IMR-90 (cell line): ENCODE measurements at regions not wholly inside any gene's neighbourhood (a gene's known extent, or its start where the extent isn't known, plus 50 kb on each side); places are given as distances from the start of the nearest gene placed in this dataset.

Experiments used
- ATAC-seq: fragments of 200-7000 bp; cut with Tn5 transposase; 2 replicates; pipeline ENCODE4 v1.9.1; 2020; ENCODE audit warnings: low read depth, mild to moderate bottlenecking, moderate library complexity
- BruUV-seq: library from RNA; stranded (reverse); fragments of 400-500 nt; replicated peaks from 2 replicates; lab custom pipeline; 2021; lab: Mats Ljungman, UMichigan
- CTCF ChIA-PET: fragments of 300-600 bp; formaldehyde crosslinking; extraction: SDS; loops from one replicate; lab custom pipeline; 2021; ENCODE audit warnings: antibody characterized with exemption; lab: Yijun Ruan, JAX
- POLR2A ChIA-PET: fragments of 300-600 bp; sonication (Branson Sonifier 250); formaldehyde crosslinking; loops from one replicate; lab custom pipeline; 2022; ENCODE audit warnings: antibody characterized with exemption; ENCODE audit not compliant: unreplicated experiment; lab: Charles Lee
- DNase-seq: peaks from one replicate; pipeline ENCODE4 v3.0.0; 2013
- H2AFZ ChIP-seq: replicated peaks from 2 replicates; pipeline ENCODE3; 2013; ENCODE audit warnings: low read length, mild to moderate bottlenecking; ENCODE audit not compliant: poor library complexity
- H2AK5ac ChIP-seq: 2 replicates; pipeline ENCODE4 v1.6.1; 2013; ENCODE audit warnings: low read depth, low read length, inconsistent platforms
- H2AK9ac ChIP-seq: replicated peaks from 2 replicates; pipeline ENCODE3; 2013; ENCODE audit warnings: mild to moderate bottlenecking, low read depth, low read length, moderate library complexity; ENCODE audit not compliant: poor library complexity
- H2BK120ac ChIP-seq: 2 replicates; pipeline ENCODE4 v1.6.1; 2013; ENCODE audit warnings: low read depth, low read length, inconsistent platforms
- H2BK15ac ChIP-seq: 3 replicates; pipeline ENCODE4 v1.6.1; 2013; ENCODE audit warnings: low read depth, low read length, inconsistent platforms
- H2BK20ac ChIP-seq: 2 replicates; pipeline ENCODE4 v1.6.1; 2013; ENCODE audit warnings: low read depth, mild to moderate bottlenecking, inconsistent platforms, low read length, moderate library complexity
- H2BK5ac ChIP-seq: 2 replicates; pipeline ENCODE4 v1.6.1; 2013; ENCODE audit warnings: mild to moderate bottlenecking, low read depth, low read length, inconsistent platforms; ENCODE audit not compliant: poor library complexity, severe bottlenecking
- H3K14ac ChIP-seq: replicated peaks from 2 replicates; pipeline ENCODE4 v1.6.1; 2013; ENCODE audit warnings: low read depth, low read length, inconsistent platforms
- H3K18ac ChIP-seq: 2 replicates; pipeline ENCODE4 v1.6.1; 2013; ENCODE audit warnings: low read depth, low read length, control low read depth
- H3K23ac ChIP-seq: 2 replicates; pipeline ENCODE4 v1.6.1; 2013; ENCODE audit warnings: low read depth, low read length, inconsistent platforms
- H3K27ac ChIP-seq: 2 replicates; pipeline ENCODE4 v1.5.1; 2013; ENCODE audit warnings: mild to moderate bottlenecking, control low read depth, low read length; ENCODE audit not compliant: insufficient read depth
- H3K27me3 ChIP-seq: 2 replicates; pipeline ENCODE4 v1.6.1; 2013; ENCODE audit warnings: low read length; ENCODE audit not compliant: control insufficient read depth, insufficient read depth
- H3K36me3 ChIP-seq: 2 replicates; pipeline ENCODE4 v1.6.1; 2013; ENCODE audit warnings: low read length, mixed read lengths; ENCODE audit not compliant: control insufficient read depth, insufficient read depth
- H3K4ac ChIP-seq: 2 replicates; pipeline ENCODE4 v1.6.1; 2013; ENCODE audit warnings: low read depth, low read length, inconsistent platforms
- H3K4me1 ChIP-seq: 2 replicates; pipeline ENCODE4 v1.6.1; 2013; ENCODE audit warnings: low read length, mixed read lengths; ENCODE audit not compliant: control insufficient read depth, insufficient read depth
- H3K4me2 ChIP-seq: 2 replicates; pipeline ENCODE4 v1.6.1; 2013; ENCODE audit warnings: low read depth, mild to moderate bottlenecking, control low read depth, low read length, moderate library complexity
- H3K4me3 ChIP-seq: 2 replicates; pipeline ENCODE4 v1.5.1; 2013; ENCODE audit warnings: low read depth, mild to moderate bottlenecking, control low read depth, low read length, moderate library complexity; ENCODE audit not compliant: insufficient read depth
- H3K56ac ChIP-seq: 2 replicates; pipeline ENCODE4 v1.6.1; 2013; ENCODE audit warnings: low read length, inconsistent platforms; ENCODE audit not compliant: insufficient read depth; ENCODE audit errors: extremely low read depth
- H3K79me1 ChIP-seq, 2 experiments: 2 replicates each; pipeline ENCODE4 v1.6.1; 2013; ENCODE audit warnings: low read length in 2 of 2, inconsistent platforms in 1 of 2, low read depth in 1 of 2
- H3K9ac ChIP-seq: 2 replicates; pipeline ENCODE4 v1.6.1; 2013; ENCODE audit warnings: low read depth, low read length, control low read depth
- H3K9me1 ChIP-seq: 2 replicates; pipeline ENCODE4 v1.6.1; 2013; ENCODE audit warnings: low read length, inconsistent platforms; ENCODE audit not compliant: insufficient read depth
- H3K9me3 ChIP-seq: 2 replicates; pipeline ENCODE4 v1.6.1; 2013; ENCODE audit warnings: low read length; ENCODE audit not compliant: control insufficient read depth, insufficient read depth
- H4K20me1 ChIP-seq: 2 replicates; pipeline ENCODE4 v1.6.1; 2013; ENCODE audit warnings: low read length, inconsistent platforms; ENCODE audit not compliant: insufficient read depth
- H4K5ac ChIP-seq: 2 replicates; pipeline ENCODE4 v1.6.1; 2013; ENCODE audit warnings: mild to moderate bottlenecking, low read depth, low read length, control low read depth
- H4K8ac ChIP-seq, 2 experiments: 2 replicates each; pipeline ENCODE4 v1.6.1; 2013; ENCODE audit warnings: low read depth in 2 of 2, low read length in 2 of 2, control low read depth in 1 of 2, inconsistent platforms in 1 of 2
- H4K91ac ChIP-seq: 2 replicates; pipeline ENCODE4 v1.6.1; 2013; ENCODE audit warnings: low read depth, low read length, inconsistent platforms; ENCODE audit not compliant: insufficient read depth
- BHLHE40 ChIP-seq: fragments of 150-350 bp; IDR thresholded peaks from 2 replicates; pipeline ENCODE4 v1.6.1; 2016; ENCODE audit warnings: mild to moderate bottlenecking, low read depth, low read length
- CEBPB ChIP-seq: IDR thresholded peaks from 2 replicates; pipeline ENCODE4 v1.6.1; 2012; ENCODE audit warnings: low read depth, low read length, improper control_type of control experiment
- CHD1 ChIP-seq: IDR thresholded peaks from 2 replicates; pipeline ENCODE4 v1.6.1; 2012; ENCODE audit warnings: low read depth, low read length, improper control_type of control experiment
- CTCF ChIP-seq: conservative IDR thresholded peaks from 2 replicates; pipeline ENCODE4 v1.5.1; 2012; ENCODE audit warnings: mild to moderate bottlenecking, low read depth, low read length, improper control_type of control experiment
- FOS ChIP-seq: fragments of 150-350 bp; IDR thresholded peaks from 2 replicates; pipeline ENCODE4 v1.6.1; 2016; ENCODE audit warnings: low read depth, low read length
- MAZ ChIP-seq: IDR thresholded peaks from 2 replicates; pipeline ENCODE4 v1.6.1; 2012; ENCODE audit warnings: low read depth, mild to moderate bottlenecking, low read length, improper control_type of control experiment, moderate library complexity, borderline replicate concordance
- NFE2L2 ChIP-seq: fragments of 150-350 bp; IDR thresholded peaks from 2 replicates; pipeline ENCODE4 v1.6.1; 2016; ENCODE audit warnings: low read depth, mild to moderate bottlenecking, low read length
- POLR2A ChIP-seq: IDR thresholded peaks from 2 replicates; pipeline ENCODE4 v1.6.1; 2012; ENCODE audit warnings: mild to moderate bottlenecking, low read depth, low read length
- RAD21 ChIP-seq: IDR thresholded peaks from 2 replicates; pipeline ENCODE4 v1.6.1; 2012; ENCODE audit warnings: low read length, improper control_type of control experiment
- RCOR1 ChIP-seq: IDR thresholded peaks from 2 replicates; pipeline ENCODE4 v1.6.1; 2012; ENCODE audit warnings: mild to moderate bottlenecking, low read length, improper control_type of control experiment; ENCODE audit not compliant: insufficient replicate concordance
- RFX5 ChIP-seq: IDR thresholded peaks from 2 replicates; pipeline ENCODE4 v1.8.0; 2012; ENCODE audit warnings: low read depth, mild to moderate bottlenecking, low read length, moderate library complexity
- SMC3 ChIP-seq: fragments of 150-350 bp; IDR thresholded peaks from 2 replicates; pipeline ENCODE4 v1.6.1; 2016; ENCODE audit warnings: low read depth, mild to moderate bottlenecking, antibody characterized with exemption, low read length, moderate library complexity
- USF2 ChIP-seq: fragments of 150-350 bp; IDR thresholded peaks from 2 replicates; pipeline ENCODE4 v1.6.1; 2017; ENCODE audit warnings: mild to moderate bottlenecking, antibody characterized with exemption, low read length, low read depth
- WGBS, 2 experiments: methylation state at CpG; one replicate each; pipeline versions ENCODE4 v1.1.5 to v1.1.7; 2013; ENCODE audit warnings: missing lambda C conversion rate in 2 of 2; ENCODE audit not compliant: insufficient read length in 1 of 2; ENCODE audit errors: extremely low coverage in 2 of 2; 5-methylcytosine and 5-hydroxymethylcytosine counted together
- dilution Hi-C: fragments of 300-500 bp; cut with HindIII; formaldehyde crosslinking; loops from one replicate; pipeline ENCODE4 v1.14.3; 2018; ENCODE audit warnings: low sequenced_read_pairs; ENCODE audit not compliant: unreplicated experiment
- in situ Hi-C: fragments of 300-500 bp; cut with MboI; formaldehyde crosslinking; loops from 3 replicates; pipeline ENCODE4 v1.14.3; 2019; ENCODE audit warnings: low sequenced_read_pairs, inconsistent platforms, mixed read lengths
- intact Hi-C: fragments of 100-400 bp; cut with micrococcal nuclease; formaldehyde crosslinking; loops from 2 replicates; pipeline ENCODE4 v1.10.0; 2022

GRCh38 chr2:12918835-12919445 is 202.2 kb downstream of the TRIB2 start:
- Histone ChIP-seq H2AFZ (peak overlapping the region; percentile 79), H3K56ac (no peak overlapping the region), H3K4me1 (peaks cover 6% of the 10 kb centered on the region), H3K4ac (peak overlapping the region; percentile 33; the same call in 1 of the 2 replicates), H2AK5ac (no peak overlapping the region), H4K8ac (peak overlapping the region in 1 of 2 experiments; percentile 78; a peak in 2 of 4 replicates), H4K5ac (no peak overlapping the region), H3K9me1 (peaks cover 5% of the 10 kb centered on the region), H3K9me3 (no peaks in the 10 kb centered on the region), H2BK15ac (0 out of 3 replicates have a peak overlapping the region, but pooled peaks have one; percentile 5), H3K79me1 (no peaks in the 10 kb centered on the region), H3K36me3 (no peaks in the 10 kb centered on the region), H2BK120ac (peak overlapping the region; percentile 55), H2BK5ac (peak overlapping the region; percentile 85), H4K20me1 (no peaks in the 10 kb centered on the region), H2BK20ac (peak overlapping the region; percentile 76), H3K27me3 (no peaks in the 10 kb centered on the region), H3K23ac (no peak overlapping the region; the same call in 1 of the 2 replicates), H3K18ac (no peak overlapping the region; the same call in 1 of the 2 replicates), H3K9ac (no peak overlapping the region), H4K91ac (no peak overlapping the region), H3K4me2 (peak overlapping the region; percentile 73; the same call in 1 of the 2 replicates), H3K27ac (peak overlapping the region; percentile 35), H3K4me3 (no peak overlapping the region), H2AK9ac (no peak overlapping the region), H3K14ac (peak overlapping the region; percentile 73)
- POLR2A ChIA-PET, result interaction anchor here (0.7 kb wide), 1 partner anchor 38 kb away, joined by 3 read pairs; no protein-coding TSS in a partner anchor
- in situ Hi-C loops, result no loop called here
- no CpG with 5 or more reads among the region's 7 CpGs for WGBS, 2 experiments
- CTCF ChIA-PET, result interaction anchor here (0.5 to 1.6 kb wide), 5 partner anchors 9 to 202 kb away, joined by 3 to 5 read pairs (median 4); partner anchors contain the start of gene TRIB2
- BruUV-seq, result no TSS peak
- dilution Hi-C loops, result no loop called here
- ATAC-seq (peak; percentile 87), DNase-seq (peak; percentile 89)
- intact Hi-C loops, result no loop called here
- TF ChIP-seq RAD21 (no peak), FOS (no peak), CHD1 (no peak), CTCF (no peak), NFE2L2 (peak; percentile 45; the same call in 1 of the 2 replicates), POLR2A (no peak), BHLHE40 (peak; percentile 51), MAZ (no peak), RCOR1 (no peak), SMC3 (no peak), CEBPB (peak; percentile 92), RFX5 (no peak), USF2 (no peak)
